Vagina (tissue), 2 donors: ENCODE measurements at regions not wholly inside any gene's neighbourhood (a gene's known extent, or its start where the extent isn't known, plus 50 kb on each side); places are given as distances from the start of the nearest gene placed in this dataset.

Experiments
- CTCF ChIP-seq, 3 experiments: fragments of 450-650 bp in 2 of 3; fragments of 200-600 bp in 1 of 3; sonication (generic) in 1 of 3; IDR thresholded peaks; one replicate each; pipeline ENCODE4 v1.5.1; 2017 to 2019; ENCODE audit warnings: antibody characterized with exemption in 3 of 3, mild to moderate bottlenecking in 2 of 3, moderate library complexity in 2 of 3
- POLR2A ChIP-seq, 2 donors: fragments of 450-650 bp; IDR thresholded peaks; one replicate each; pipeline ENCODE4 v1.6.1; 2017; ENCODE audit warnings: antibody characterized with exemption in 2 of 2, mild to moderate bottlenecking in 2 of 2, moderate library complexity in 2 of 2

- TF ChIP-seq CTCF (IDR thresholded peaks at IDR 0.05), result no peak
- TF ChIP-seq POLR2A (IDR thresholded peaks at IDR 0.05), result no peak
Measured at GRCh38 chr12:60196366-60196765, 600.5 kb downstream of the SLC16A7 start.
